Activated CD4-positive, alpha-beta T cell treated with anti-CD3 and anti-CD28 coated beads for 48 hours (primary cell): ENCODE measurements at regions not wholly inside any gene's neighbourhood (a gene's known extent, or its start where the extent isn't known, plus 50 kb on each side); places are given as distances from the start of the nearest gene placed in this dataset.

Experiments
- DNase-seq: peaks from one replicate; pipeline ENCODE4 v3.0.0-alpha.2; 2020

DNA sequence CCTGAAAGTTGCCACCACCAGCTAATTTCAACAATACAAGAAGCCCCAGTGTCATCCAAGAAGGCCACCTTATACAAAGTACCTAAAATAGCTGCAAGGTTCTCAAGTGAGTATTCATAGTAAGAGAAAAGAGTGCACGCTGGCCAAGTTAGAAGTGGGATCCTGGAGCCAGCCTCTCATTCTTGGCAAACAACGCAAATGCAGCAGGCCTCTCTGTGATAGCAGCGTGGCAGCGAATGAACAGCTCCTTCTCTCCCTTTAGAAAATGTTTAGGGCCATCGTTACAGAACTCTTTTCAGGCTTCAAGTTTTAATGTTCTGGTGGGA, 78.0 kb upstream of the IFNG-AS1 start:
- no peak for DNase-seq

DNA sequence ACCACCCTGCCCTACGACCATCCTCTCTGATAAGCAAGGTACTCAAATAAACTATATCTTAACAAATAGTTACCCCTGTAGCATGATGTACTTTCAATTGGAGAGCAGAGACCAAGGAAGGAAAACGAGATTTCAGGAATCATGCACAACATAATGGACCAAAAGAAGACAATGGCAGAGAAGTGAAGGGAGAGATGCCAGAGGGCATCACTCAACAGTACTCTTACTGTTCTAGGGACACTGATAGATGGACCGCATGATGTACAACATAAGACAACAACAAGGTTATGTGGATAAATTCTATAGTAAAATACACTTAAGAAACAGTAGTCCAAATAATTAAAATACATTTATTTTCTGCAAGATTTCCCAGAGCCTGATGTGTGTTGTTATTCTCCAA, 77.5 kb upstream of the IFNG-AS1 start:
- no peak for DNase-seq

DNA sequence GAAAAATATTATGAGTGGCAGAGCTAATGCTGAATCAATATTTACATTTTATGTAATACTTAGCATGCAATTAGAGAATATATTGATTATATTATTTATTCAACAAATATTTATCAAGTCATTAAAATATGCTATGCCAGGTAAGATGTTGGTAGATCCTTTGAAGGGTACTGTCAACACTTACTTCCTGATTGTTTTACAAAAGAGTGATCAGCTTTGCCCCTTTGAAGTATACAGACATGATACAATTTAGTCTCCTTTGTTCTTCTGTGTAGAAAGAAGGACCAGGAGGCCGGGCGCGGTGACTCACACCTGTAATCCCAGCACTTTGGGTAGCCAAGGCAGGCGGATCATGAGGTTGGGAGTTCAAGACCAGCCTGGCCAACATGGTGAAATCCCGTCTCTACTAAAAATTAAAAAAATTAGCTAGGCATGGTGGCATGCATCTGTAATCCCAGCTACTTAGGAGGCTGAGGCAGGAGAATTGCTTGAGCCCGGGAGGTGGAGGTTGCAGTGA, 73.9 kb upstream of the IFNG-AS1 start:
- DNase-seq, result no peak

DNA sequence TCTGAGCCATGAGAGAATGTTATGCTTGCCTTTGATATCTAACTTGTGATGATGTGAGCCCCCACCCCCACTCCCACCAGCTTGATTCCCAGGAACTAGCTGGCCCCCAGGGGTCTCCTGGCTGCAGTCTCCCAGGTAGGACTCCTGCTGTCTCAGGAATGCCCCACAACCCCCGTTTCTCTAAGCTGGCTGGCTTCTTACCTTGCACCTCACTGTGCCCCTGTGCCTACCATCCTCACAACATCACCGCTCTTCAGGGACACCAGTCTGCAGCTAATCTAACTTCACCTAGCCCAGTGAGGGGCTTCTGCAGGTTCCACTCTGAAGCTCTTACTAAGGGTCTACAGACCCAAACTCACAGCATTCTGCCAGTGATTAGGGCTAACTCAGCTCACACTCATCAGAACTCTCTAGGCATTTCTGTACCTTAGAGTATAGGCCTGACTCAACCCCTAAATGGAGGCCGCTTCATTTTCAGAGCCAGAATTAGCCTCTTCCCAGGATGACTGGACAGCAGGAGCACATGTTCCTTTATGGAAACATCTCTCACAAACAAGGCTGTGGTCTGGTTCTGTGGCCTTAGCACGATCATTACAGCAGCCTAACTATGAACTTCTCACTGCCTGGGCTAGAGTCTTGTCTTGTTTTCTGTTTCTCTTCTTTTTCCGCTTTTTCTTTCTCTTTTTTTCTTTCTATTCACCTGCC, 72.8 kb upstream of the IFNG-AS1 start:
- peak; percentile 13 for DNase-seq

DNA sequence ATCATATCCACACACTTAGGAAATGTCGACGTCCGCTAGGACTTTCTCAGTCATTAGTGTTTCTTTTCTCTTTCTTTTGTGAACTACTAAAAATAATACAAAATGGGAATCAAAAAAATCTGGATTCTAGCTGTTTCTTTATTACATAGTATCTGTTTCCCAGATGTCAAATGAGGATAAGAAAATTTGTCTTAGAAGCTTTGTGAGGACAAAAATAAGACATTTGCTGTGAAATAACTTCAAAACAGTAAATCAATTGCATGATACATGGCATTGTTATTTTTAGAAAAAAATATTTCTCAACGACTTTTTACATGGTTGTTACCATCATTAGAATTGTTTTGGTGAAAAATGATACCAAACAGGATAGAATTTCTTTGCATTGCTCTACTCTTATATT, 71.4 kb upstream of the IFNG-AS1 start:
- no peak for DNase-seq

DNA sequence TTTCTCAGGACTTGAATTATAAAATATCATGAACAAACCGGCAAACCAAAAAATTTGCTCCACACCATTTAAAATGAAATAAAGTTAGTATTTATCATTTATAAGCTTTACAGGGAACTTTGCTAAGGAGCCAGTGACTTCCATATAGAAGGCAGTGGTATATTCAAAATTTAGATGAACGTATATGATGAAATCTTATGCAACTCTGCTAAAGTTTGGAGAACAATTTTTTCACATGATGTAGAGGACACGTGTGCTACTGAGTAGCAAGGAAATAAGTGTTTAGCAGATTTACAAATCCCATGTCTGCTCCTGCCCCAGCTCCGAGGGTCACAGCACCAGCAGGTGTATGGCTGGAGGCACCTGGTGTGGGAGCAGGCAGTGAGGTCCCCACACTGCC, 70.8 kb upstream of the IFNG-AS1 start:
- no peak for DNase-seq

DNA sequence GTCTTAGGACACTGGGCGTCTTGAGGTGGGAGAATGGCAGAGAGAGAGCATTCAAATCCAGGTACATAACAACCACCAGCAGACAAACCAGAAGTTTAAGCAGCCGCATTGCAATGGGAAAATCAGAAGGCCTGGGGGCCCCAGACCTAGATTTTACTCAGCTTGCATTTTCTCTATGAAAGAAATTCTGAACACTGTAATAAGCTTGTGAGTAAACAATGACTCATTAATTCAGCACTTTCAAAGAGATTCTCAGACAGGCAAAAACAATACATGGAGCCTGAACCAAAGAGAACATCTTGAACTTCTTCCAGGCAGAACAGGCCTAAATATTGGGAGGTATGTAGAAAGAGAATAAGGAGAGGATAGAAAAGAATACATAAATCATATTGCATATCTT, 69.8 kb upstream of the IFNG-AS1 start:
- DNase-seq, result no peak

DNA sequence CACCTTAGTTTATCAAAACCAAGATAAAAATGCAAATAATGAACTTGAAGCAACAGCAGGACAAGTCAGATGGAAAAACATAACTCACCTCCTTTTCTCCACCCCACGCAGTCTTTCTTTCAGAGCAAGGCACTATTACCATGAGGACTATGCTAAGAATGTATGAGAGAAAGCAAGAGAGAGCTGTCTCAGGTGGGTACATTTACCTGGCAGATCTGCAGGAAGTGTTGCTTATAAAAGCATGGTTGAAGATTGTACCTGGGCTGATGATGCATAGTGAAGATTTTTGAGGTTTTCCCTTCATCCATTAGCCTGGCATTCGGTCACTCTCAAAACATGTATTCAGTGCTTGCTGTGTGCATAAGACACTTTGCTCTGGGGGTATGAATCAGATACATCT, 68.8 kb upstream of the IFNG-AS1 start:
- no peak for DNase-seq

DNA sequence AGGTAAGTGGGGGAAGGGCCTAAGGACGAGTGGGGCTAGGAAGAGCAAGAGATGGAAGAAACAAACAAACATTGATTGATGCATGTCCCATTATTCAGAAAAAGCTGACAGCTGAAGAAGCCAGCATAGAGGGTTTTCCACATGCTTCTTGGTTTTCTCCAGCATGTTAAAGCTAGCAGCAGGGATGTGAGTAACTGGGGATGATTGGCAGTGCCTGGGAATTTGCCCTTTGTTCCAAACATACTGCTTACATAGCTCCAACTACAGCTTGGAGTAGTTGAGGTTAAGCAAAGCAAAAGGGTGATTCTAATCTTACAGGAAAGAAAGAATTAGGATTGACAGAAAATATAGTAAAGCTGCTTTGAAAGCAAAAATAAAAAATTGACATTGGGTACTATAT, 68.0 kb upstream of the IFNG-AS1 start:
- no peak for DNase-seq

DNA sequence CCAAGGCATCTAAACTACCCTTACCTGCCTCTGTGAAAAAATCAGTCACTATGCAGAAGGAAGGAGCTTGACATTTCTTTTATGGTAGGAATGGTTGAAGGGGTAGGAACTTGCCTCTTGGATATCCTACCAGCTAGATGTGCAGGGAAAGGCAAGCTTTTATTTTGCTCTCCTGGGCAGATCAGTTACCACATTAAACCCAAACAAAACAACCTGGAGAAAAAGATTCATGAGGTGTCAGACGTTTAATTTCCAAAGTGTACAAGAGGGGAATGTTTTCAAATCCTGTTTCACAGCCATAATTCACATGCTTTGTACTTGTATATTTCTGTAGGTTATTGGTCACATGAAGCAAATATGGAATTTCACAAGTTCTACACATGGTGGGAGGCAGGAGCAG, 67.0 kb upstream of the IFNG-AS1 start:
- DNase-seq, result no peak

DNA sequence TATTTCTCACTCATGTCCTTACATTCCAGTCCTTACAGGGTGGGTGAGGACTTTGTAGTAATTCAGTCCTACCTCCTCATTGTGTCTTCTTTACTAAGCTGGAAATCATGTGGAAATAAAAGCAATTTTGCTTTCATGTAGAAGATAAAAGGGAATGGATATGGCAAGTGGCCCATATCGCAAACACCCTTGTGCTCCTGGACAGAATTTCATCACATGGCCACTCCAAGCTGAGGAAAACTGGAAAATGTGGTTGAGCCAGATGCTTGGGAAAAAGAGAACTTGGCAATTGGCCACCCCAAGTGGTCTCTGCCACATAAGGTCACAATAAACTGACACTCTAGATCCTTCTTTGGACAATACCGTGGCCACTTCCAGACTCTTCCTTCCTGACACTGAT, 64.2 kb upstream of the IFNG-AS1 start:
- DNase-seq, result no peak

DNA sequence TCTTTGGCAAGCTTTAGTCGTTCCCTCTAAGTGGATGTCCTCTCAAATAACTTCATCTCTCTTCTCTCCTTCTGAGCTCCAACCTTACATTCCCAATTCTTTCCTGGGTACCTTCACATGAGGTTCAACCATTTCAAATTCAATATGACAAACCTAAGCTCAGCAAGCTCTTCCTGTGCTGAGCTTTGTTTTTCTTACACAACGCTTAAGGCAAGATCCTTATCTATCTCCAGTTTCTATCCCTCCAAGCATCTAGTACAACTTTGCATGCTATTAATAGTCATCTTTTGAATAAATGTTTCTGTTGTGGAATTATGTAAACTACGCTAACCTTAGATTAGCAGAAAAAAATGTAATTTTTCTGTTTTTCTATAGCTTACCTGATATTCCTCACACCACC, 63.7 kb upstream of the IFNG-AS1 start:
- DNase-seq, result no peak

DNA sequence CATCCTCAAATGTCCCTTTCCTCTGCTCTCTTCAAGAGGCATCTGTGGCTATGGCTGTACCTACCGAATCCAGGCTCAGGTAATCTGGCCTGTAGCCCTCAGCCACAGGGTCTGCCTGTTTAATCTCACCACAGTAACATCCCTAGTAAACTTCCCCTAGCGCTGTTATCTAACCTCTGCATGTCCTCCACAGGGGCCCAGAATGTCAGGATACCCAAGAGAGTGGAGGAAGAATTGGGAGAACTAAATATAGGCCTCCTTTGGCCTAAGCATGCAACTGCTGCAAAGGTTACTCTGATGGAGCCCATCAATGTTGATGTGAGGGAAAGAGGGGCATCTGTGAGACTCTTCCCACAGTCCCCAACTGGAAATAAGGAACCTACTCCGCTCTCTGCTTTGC, 63.2 kb upstream of the IFNG-AS1 start:
- no peak for DNase-seq

DNA sequence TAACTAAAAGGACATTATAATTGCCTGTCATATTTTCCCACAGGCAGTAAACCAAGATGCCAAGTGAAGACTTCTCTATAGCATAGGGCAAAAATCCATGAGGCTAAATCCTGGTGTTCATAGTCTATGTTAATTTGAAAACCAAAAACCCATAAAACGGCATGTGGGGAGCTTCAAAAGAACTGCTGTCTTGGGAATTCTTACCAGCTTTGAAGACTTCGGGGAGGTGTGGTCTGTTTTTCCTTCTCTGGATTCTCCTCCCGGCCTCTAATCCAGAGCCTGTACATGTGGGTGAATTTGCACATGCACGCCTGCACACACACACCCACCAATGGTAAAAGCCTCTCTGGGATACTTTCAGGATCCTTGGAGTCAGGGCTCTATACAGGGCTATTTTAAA, 61.9 kb upstream of the IFNG-AS1 start:
- no peak for DNase-seq

DNA sequence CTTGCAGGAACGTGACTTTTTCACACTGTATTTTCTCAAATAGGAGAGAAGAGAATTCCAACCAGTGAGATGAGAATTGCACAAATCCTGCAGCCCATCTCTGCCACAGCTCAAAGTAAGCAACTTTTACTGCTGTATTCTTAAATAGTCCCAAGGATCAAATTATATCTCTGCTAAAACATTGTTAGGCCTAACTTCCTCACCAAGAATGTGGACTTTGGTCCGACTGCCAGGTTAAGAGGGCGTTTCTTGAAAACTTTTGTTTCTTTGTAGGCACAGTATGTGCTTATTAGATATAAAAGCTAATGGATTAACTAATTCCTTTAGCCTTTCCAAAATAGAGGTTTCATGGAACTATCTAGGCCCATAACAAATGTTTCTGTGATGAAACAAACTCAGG, 61.4 kb upstream of the IFNG-AS1 start:
- no peak for DNase-seq

DNA sequence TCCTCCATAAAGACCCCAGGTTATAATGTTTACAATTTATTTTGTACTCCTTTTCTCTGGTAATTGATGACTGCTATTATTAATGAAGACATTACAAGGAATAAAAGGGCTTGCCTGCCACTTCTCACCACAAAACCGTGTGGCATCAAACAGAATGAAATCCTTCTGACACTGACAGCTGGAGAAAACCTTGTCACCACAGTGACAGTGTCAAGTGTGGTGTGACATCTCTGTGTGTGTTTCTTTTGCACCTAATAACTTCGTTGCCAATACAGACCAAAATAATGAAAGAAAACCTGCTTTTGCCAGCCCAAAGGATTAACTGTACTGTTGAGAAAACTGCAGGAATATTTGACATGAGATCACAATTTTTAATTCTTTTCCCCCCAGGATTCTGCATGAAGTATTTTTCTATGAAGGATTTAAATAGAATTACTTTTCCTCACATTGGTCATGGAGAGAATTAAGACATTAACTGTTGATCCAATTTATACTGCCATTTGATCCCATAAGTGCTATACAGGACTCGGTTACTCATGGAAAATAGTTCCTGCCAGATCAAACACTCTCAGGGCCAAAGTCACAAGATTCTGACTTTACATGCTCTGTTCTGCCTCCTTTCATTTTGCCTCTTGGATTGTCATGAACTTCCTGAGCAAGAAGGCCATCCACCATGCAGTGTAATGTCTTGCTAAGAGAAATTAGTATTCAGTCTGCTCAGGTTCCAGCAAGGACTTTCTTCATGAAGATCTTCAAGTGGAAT, 60.4 kb upstream of the IFNG-AS1 start:
- DNase-seq, result no peak

DNA sequence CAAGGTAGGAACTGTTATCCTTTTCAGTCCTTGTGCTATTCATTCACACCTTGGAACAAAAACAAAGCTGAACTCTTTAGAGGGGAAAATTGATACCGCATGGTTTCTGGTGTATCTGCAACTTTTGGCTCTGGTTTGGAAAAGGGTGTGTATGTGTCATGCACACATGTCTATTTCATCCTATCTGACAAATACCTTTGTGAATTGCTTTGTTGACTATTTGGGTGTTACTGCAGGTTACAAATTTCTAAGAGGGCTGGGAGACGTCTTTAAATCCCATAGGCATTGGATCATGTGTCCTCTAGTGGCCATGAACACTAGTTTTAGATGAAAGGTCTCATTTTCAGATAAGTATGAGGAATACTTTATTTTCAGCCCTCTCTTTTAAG, 59.9 kb upstream of the IFNG-AS1 start:
- no peak for DNase-seq

DNA sequence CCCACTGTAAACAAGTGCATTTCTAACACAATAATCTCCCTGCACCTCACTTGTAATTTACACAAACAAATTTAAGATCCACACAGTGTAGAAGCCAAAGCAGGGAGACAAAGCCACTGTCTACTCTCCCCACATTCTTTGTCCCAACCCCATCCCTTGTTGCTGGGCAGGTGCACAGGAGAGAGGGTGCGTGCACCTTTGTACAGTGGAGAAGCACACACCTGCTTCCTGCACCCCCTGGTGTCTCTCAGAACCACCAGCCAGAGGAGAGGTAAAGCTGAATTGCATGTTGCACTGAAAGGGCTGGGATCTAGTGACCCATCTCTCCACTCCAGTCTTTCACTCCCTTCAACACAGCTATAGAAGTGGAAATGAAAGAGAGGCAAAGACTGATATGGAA, 51.4 kb upstream of the IFNG-AS1 start:
- DNase-seq, result no peak
